ENCODE measurements at regions not wholly inside any gene's neighbourhood (a gene's known extent, or its start where the extent isn't known, plus 50 kb on each side); places are given as distances from the start of the nearest gene placed in this dataset.

- no peak for TF ChIP-seq EZH2 (IDR thresholded peaks at IDR 0.05; ENCODE audit: insufficient read depth, poor library complexity, severe bottlenecking)
- no peak for TF ChIP-seq EZH2phosphoT487 (IDR thresholded peaks at IDR 0.05; ENCODE audit: insufficient read depth, low read depth)
Measured at GRCh38 chr7:115662676-115663075, 367.9 kb downstream of the TFEC start.

Data from GM23248 (cell line).